Retinal pigment epithelial cell (primary cell): ENCODE measurements at regions not wholly inside any gene's neighbourhood (a gene's known extent, or its start where the extent isn't known, plus 50 kb on each side); places are given as distances from the start of the nearest gene placed in this dataset.

Experiments used
- DNase-seq: peaks from one replicate; pipeline ENCODE4 v3.0.0-alpha.2; 2010; ENCODE audit warnings: low read depth
- H3K4me3 ChIP-seq: 2 replicates; pipeline ENCODE4 v1.5.1; 2011; ENCODE audit warnings: mild to moderate bottlenecking, low read length, control low read depth, moderate library complexity
- CTCF ChIP-seq: conservative IDR thresholded peaks from 2 replicates; pipeline ENCODE4 v1.5.1; 2011; ENCODE audit warnings: low read depth, low read length, control low read depth, inconsistent platforms

- no peak overlapping the region for H3K4me3 ChIP-seq
- no peak for TF ChIP-seq CTCF
- DNase-seq = no peak
These were observed 101.6 kb upstream of the MAP1B start for GRCh38 chr5:72005671-72006070.

- H3K4me3 ChIP-seq = no peak overlapping the region
- TF ChIP-seq CTCF = no peak
- DNase-seq = no peak
These were observed 100.9 kb upstream of the MAP1B start for GRCh38 chr5:72006361-72006760.

- H3K4me3 ChIP-seq = no peak overlapping the region
- DNase-seq = no peak
These were observed 99.8 kb upstream of the MAP1B start for GRCh38 chr5:72007336-72008111.

GRCh38 chr5:72009280-72009679, 98.0 kb upstream of the MAP1B start:
- DNase-seq = no peak
- no peak overlapping the region for H3K4me3 ChIP-seq
- TF ChIP-seq CTCF = no peak

More at GRCh38 chr5:72007336-72008111, 99.8 kb upstream of the MAP1B start:
- no peak for TF ChIP-seq CTCF

- no peak for DNase-seq
- TF ChIP-seq CTCF = no peak
- H3K4me3 ChIP-seq = no peak overlapping the region
These were observed 96.8 kb upstream of the MAP1B start for GRCh38 chr5:72010430-72010829.

- no peak for DNase-seq
- H3K4me3 ChIP-seq = no peak overlapping the region
- TF ChIP-seq CTCF = no peak
These were observed 94.4 kb upstream of the MAP1B start for GRCh38 chr5:72012906-72013305.
